Fibroblast of the aortic adventitia (primary cell): ENCODE measurements at regions not wholly inside any gene's neighbourhood (a gene's known extent, or its start where the extent isn't known, plus 50 kb on each side); places are given as distances from the start of the nearest gene placed in this dataset.
A peak's percentile ranks its signal among the peaks of the same experiment; 100 is the strongest.
"Not testable (repeated sequence)": the region's sequence is repeated elsewhere in the genome, so short reads cannot be mapped to it uniquely, and the experiment has no call there.

Experiments
- DNase-seq: peaks from one replicate; pipeline ENCODE4 v3.0.0-alpha.2; 2010; ENCODE audit warnings: low read depth
- H3K4me3 ChIP-seq: 2 replicates; pipeline ENCODE4 v1.5.1; 2011; ENCODE audit warnings: low read depth, mild to moderate bottlenecking, control low read depth, low read length, moderate library complexity
- TF ChIP-seq, protein P1 (sequence below): IDR thresholded peaks from 2 replicates; pipeline ENCODE4 v1.5.1; 2011; ENCODE audit warnings: mild to moderate bottlenecking, low read length, control low read depth, inconsistent platforms; ENCODE audit not compliant: insufficient read depth

- no peak overlapping the region for H3K4me3 ChIP-seq
- TF ChIP-seq, protein P1, sequence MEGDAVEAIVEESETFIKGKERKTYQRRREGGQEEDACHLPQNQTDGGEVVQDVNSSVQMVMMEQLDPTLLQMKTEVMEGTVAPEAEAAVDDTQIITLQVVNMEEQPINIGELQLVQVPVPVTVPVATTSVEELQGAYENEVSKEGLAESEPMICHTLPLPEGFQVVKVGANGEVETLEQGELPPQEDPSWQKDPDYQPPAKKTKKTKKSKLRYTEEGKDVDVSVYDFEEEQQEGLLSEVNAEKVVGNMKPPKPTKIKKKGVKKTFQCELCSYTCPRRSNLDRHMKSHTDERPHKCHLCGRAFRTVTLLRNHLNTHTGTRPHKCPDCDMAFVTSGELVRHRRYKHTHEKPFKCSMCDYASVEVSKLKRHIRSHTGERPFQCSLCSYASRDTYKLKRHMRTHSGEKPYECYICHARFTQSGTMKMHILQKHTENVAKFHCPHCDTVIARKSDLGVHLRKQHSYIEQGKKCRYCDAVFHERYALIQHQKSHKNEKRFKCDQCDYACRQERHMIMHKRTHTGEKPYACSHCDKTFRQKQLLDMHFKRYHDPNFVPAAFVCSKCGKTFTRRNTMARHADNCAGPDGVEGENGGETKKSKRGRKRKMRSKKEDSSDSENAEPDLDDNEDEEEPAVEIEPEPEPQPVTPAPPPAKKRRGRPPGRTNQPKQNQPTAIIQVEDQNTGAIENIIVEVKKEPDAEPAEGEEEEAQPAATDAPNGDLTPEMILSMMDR = no peak
- no peak for DNase-seq
Observed at GRCh38 chr12:46629331-46630229, 196.2 kb downstream of the SLC38A4 start.

DNA sequence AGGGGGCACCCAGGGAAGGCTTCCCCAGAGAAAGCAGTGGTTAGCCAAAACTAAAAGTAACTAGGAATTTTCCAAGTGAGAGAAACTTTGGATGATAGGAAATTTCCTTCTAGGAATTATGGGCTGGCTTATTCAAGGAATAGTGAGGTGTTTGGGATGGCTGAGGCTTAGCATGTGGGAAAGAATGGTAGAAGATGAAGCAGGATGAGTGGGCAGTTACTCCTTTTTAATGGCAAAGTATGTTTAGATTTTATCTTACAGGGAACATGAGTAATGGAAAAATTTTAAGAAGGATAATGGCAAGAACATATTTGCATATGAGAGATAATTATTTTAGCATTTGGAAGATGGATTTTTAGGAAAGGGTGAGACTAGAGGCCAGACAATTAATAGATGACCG lies 197.6 kb downstream of the SLC38A4 start:
- H3K4me3 ChIP-seq = no peak overlapping the region
- no peak for DNase-seq
- TF ChIP-seq, protein P1 = no peak

DNA sequence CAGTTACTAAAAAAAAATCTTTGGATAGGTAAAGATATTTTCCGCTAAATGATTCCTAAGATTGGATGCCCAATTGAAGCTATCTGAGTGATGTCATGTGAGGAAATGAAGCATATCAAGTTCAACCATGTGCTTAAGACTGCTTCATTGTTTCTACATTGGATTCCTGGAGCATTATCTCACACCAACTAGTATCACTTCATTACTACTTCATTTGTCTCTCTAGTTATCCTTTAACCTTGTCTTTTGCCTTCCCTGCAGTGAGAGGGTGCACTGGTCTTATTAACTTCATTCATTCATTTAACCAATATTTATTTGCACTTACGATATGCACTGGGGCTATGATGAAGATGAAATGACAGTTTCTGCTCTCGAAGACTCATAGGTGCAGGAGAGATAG lies 198.1 kb downstream of the SLC38A4 start:
- no peak for DNase-seq

DNA sequence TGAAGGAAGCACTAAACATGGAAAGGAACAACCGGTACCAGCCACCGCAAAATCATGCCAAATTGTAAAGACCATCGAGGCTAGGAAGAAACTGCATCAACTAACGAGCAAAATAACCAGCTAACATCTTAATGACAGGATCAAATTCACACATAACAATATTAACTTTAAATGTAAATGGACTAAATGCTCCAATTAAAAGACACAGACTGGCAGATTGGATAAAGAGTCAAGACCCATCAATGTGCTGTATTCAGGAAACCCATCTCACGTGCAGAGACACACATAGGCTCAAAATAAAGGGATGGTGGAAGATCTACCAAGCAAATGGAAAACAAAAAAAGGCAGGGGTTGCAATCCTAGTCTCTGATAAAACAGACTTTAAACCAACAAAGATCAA lies 206.3 kb downstream of the SLC38A4 start:
- H3K4me3 ChIP-seq, DNase-seq: not testable (repeated sequence)

More for the DNA sequence above, 198.1 kb downstream of the SLC38A4 start:
- TF ChIP-seq, protein P1 = no peak
- no peak overlapping the region for H3K4me3 ChIP-seq

DNA sequence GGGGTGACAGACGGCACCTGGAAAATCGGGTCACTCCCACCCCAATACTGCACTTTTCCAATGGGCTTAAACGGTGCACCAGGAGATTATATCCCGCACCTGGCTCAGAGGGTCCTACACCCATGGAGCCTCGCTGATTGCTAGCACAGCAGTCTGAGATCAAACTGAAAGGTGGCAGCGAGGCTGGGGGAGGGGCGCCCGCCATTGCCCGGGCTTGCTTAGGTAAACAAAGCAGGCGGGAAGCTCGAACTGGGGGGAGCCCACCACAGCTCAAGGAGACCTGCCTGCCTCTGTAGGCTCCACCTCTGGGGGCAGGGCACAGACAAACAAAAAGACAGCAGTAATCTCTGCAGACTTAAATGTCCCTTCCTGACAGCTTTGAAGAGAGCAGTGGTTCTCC lies 208.1 kb downstream of the SLC38A4 start:
- not testable (repeated sequence) for H3K4me3 ChIP-seq, DNase-seq

- no peak overlapping the region for H3K4me3 ChIP-seq
- TF ChIP-seq, protein P1 = no peak
- peak; percentile 92 for DNase-seq
Observed at GRCh38 chr12:46617167-46617566, 208.6 kb downstream of the SLC38A4 start.

DNA sequence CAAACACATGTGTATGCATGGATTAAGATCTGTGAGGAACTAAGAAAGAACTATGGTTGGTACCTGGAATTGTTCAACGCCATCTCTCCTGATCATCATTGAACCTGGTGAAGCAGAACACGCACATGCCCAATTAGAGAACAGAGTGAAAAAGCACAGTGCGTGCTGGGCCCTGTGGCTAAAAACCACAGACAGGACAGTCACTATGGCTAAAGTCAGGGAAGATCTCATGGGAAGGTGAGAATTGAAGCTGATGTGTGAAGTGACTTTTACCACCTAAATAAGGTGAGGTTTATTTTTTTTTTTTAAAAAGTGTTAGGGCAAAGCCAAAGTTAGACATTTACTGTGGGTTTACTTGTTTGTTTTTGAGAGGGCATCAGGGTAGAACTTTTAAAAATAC lies 215.0 kb downstream of the SLC38A4 start:
- DNase-seq = no peak
- H3K4me3 ChIP-seq = no peak overlapping the region
- TF ChIP-seq, protein P1 = no peak

DNA sequence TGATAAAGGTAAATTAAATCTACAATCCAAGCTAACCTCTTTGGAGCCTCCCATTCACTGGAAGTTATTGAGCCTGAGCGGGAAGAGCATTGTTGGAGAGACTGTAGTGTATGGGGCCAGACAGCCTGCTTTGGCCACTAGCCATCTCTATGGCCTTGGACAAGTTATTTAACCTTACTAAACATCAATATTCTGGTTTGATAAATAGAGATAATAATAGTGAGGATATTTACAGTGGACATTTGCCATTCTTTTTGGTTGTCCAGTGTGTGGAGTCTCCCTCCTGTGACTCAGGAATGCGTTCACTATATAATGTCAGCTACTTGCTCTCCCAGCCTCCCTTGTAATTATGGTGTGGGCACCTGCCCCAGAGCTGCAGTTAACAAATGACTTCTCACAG lies 216.1 kb downstream of the SLC38A4 start:
- TF ChIP-seq, protein P1 = no peak
- no peak overlapping the region for H3K4me3 ChIP-seq
- no peak for DNase-seq
